ENCODE measurements at regions not wholly inside any gene's neighbourhood (a gene's known extent, or its start where the extent isn't known, plus 50 kb on each side); places are given as distances from the start of the nearest gene placed in this dataset.

DNA sequence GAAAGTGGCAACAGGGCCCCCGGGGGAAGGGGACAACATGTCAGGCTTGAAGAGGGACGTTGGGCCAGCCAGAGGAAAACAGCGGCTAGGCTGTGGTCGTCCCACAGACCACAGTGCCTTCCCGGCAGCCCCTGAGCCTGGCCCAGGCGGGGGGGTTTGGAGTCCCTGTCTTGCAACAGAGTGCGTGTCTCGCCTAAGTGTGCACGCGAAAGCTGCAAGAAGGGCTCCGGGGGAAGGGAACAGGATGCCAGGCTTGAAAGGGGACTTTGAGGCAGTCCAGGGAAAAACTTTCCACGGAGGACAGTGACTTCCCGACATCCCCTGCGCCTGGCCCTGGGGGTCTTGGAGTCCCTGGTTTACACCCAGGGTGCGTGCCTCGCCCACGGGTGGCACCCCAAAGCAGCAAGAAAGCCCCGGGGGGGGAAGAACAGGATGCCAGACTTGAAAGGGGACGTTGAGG is 157.5 kb upstream of the ALG10B start:
- Histone ChIP-seq H2AK5ac (ENCODE audit: low read depth, low read length) (no peak overlapping the region), H4K20me1 (ENCODE audit: insufficient read depth, low read length) (no peaks in the 10 kb centered on the region), H3K14ac (replicated peaks; ENCODE audit: low read depth, low read length) (no peak overlapping the region), H3K36me3 (ENCODE audit: control insufficient read depth, insufficient read depth, low read length) (no peaks in the 10 kb centered on the region), H3K4me1 (ENCODE audit: control insufficient read depth, insufficient read depth, low read length) (no peaks in the 10 kb centered on the region), H3K9ac (ENCODE audit: low read depth, low read length) (no peak overlapping the region), H3K56ac (ENCODE audit: extremely low read depth, insufficient read depth, low read length) (no peak overlapping the region), H3K9me1 (ENCODE audit: insufficient read depth, low read length) (no peaks in the 10 kb centered on the region), H2AFZ (replicated peaks; ENCODE audit: low read length, poor library complexity) (no peak overlapping the region), H4K8ac (ENCODE audit: low read depth in 2 of 2, low read length in 2 of 2) (no peak overlapping the region), H2AK9ac (replicated peaks; ENCODE audit: low read depth, low read length, poor library complexity) (no peak overlapping the region), H3K4me2 (ENCODE audit: low read depth, low read length) (no peak overlapping the region), H3K23ac (ENCODE audit: low read depth, low read length) (no peak overlapping the region), H3K79me1 (ENCODE audit: low read depth in 1 of 2, low read length in 2 of 2) (no peaks in the 10 kb centered on the region), H3K9me3 (ENCODE audit: control insufficient read depth, insufficient read depth, low read length) (peaks cover 62% of the 10 kb centered on the region), H3K4me3 (ENCODE audit: insufficient read depth, low read depth, low read length) (no peak overlapping the region), H2BK20ac (ENCODE audit: low read depth, low read length) (no peak overlapping the region), H2BK5ac (ENCODE audit: low read depth, low read length, poor library complexity, severe bottlenecking) (no peak overlapping the region), H4K91ac (ENCODE audit: insufficient read depth, low read depth, low read length) (no peak overlapping the region), H4K5ac (ENCODE audit: low read depth, low read length) (no peak overlapping the region), H3K4ac (ENCODE audit: low read depth, low read length) (no peak overlapping the region), H3K18ac (ENCODE audit: low read depth, low read length) (no peak overlapping the region), H2BK15ac (ENCODE audit: low read depth, low read length) (no peak overlapping the region), H3K27me3 (ENCODE audit: control insufficient read depth, insufficient read depth, low read length) (no peaks in the 10 kb centered on the region), H2BK120ac (ENCODE audit: low read depth, low read length) (no peak overlapping the region), H3K27ac (ENCODE audit: insufficient read depth, low read length) (no peak overlapping the region)
- WGBS, 2 experiments (ENCODE audit: extremely low coverage in 2 of 2, insufficient read length in 1 of 2) = 81% methylated on average over 7 of the region's 19 CpGs; no CpG with 5 or more reads in 1 of the 2 experiments
- dilution Hi-C loops (cut with HindIII; ENCODE audit: low sequenced_read_pairs, unreplicated experiment) = no loop called here
- CTCF ChIA-PET = no interaction called here
- TF ChIP-seq MAFK (IDR thresholded peaks at IDR 0.05; ENCODE audit: low read depth, low read length) (no peak), NFE2L2 (IDR thresholded peaks at IDR 0.05; ENCODE audit: low read depth, low read length) (no peak), RFX5 (IDR thresholded peaks at IDR 0.05; ENCODE audit: low read depth, low read length) (no peak), CHD1 (IDR thresholded peaks at IDR 0.05; ENCODE audit: low read depth, low read length) (no peak), CTCF (conservative IDR thresholded peaks at IDR 0.05; ENCODE audit: low read depth, low read length) (no peak), ELK1 (IDR thresholded peaks at IDR 0.05; ENCODE audit: borderline replicate concordance, low read depth, low read length) (no peak), MAZ (IDR thresholded peaks at IDR 0.05; ENCODE audit: borderline replicate concordance, low read depth, low read length) (no peak), SMC3 (IDR thresholded peaks at IDR 0.05; ENCODE audit: low read depth, low read length) (no peak), BHLHE40 (IDR thresholded peaks at IDR 0.05; ENCODE audit: low read depth, low read length) (no peak), CEBPB (IDR thresholded peaks at IDR 0.05; ENCODE audit: low read depth, low read length) (no peak), RAD21 (IDR thresholded peaks at IDR 0.05; ENCODE audit: low read length) (no peak), FOS (IDR thresholded peaks at IDR 0.05; ENCODE audit: low read depth, low read length) (no peak), MXI1 (IDR thresholded peaks at IDR 0.05; ENCODE audit: borderline replicate concordance, low read depth, low read length) (no peak), RCOR1 (IDR thresholded peaks at IDR 0.05; ENCODE audit: insufficient replicate concordance, low read length) (no peak), POLR2A (IDR thresholded peaks at IDR 0.05; ENCODE audit: low read depth, low read length) (no peak)
- intact Hi-C loops (cut with micrococcal nuclease) = no loop called here
- POLR2A ChIA-PET (ENCODE audit: unreplicated experiment) = no interaction called here
- ATAC-seq (ENCODE audit: low read depth) (no peak), DNase-seq (no peak)
- BruUV-seq (replicated peaks) = no TSS peak
- in situ Hi-C loops (cut with MboI; ENCODE audit: low sequenced_read_pairs) = no loop called here
